NCI-H1436 (cell line): ENCODE measurements at regions not wholly inside any gene's neighbourhood (a gene's known extent, or its start where the extent isn't known, plus 50 kb on each side); places are given as distances from the start of the nearest gene placed in this dataset.
"Not testable (repeated sequence)": the region's sequence is repeated elsewhere in the genome, so short reads cannot be mapped to it uniquely, and the experiment has no call there.

ENCODE experiments used
- DNase-seq: peaks from one replicate; lab custom pipeline; 2025; lab: John Stamatoyannopoulos, UW

DNA sequence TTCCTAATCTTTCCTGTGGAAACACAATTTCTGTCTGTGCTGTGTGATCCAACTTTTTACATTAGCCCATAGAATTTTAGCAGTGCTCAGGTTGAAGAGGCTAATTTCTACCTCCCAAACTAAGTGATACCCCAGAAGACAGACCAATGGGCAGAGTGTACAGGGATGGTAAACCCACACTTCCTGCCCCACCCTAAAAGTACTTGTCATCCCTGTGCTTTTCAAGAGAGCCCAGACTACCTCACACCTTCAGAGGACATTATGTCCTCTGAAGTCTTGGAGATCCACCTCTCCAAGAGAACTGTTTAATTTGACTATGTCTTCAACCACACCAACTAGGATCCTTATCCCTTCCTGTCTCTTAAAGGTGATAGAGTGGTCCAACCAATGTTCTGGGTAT lies 82.0 kb upstream of the ACSL1 start:
- no peak for DNase-seq

DNA sequence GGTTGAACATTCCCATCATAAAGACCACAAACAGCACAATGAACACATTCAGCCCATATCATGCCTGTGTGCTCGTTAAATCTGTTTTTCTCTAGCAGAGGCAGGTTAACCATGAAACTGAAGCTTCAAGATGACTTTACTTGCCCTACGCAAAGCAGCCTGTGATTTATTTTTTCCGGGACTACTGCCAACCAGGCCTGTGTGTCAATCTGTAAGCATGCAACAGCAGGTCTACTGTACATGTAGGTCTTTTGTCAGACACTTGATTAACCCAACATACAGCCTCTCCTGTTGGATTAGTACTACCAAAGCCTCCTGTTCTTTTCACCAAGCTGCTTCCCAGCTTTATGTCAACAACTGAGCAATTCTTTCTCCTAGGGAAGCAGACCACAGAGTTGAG lies 85.5 kb upstream of the ACSL1 start:
- no peak for DNase-seq

DNA sequence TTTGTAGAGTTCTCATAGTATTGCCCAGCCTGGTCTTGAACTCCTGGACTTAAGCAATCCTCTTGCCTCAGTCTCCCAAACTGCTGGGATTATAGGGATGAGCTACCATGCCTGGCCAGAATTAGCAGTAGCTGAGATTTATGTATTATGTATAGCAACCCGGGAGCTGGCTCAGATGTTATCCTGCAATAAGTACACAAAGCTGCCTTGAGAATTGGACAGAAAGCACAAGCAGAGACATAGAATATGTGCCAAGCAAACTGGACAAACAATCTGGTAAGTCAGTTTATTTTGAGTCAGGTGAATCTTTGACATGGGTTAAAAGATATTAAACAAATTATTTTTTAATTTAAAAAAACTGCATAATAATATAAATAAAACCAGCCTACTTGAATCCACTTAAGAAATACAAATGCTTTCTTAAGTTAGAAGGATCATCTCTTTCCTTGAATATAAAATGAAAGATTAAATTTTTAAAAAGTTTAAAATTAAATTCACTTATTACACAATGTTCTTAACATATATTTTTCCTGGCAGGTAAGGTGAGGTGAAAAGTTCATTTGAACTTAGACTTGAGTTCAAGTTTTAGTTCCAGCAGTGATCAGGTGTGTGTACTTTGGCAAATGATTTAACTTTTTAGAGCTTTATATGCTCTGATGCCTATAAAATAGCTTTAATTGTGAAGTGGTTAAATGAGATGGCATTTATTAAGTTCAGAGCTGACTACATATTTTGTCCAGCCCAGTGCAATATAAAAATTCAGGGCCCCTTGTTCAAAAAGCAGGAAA lies 87.8 kb upstream of the ACSL1 start:
- DNase-seq = no peak

DNA sequence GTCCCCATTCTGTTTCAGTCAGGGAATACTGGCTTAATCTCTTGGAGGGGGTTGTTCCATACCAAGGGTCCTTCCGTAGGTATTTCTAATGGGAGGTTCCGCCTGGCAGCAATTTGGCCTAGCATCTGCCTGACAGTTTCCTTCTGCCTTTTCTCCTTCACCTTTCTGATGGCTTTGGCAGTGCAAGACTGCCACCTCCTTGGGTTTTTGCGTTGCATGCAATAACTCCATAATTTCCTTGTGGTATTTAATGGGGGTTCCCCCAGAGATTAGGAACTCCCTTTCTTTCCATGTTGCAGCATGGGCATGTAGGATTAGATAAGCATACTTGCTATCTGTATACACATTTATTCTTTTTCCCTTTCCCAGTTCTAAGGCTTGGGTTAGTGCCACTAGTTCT lies 93.0 kb upstream of the ACSL1 start:
- DNase-seq = not testable (repeated sequence)

DNA sequence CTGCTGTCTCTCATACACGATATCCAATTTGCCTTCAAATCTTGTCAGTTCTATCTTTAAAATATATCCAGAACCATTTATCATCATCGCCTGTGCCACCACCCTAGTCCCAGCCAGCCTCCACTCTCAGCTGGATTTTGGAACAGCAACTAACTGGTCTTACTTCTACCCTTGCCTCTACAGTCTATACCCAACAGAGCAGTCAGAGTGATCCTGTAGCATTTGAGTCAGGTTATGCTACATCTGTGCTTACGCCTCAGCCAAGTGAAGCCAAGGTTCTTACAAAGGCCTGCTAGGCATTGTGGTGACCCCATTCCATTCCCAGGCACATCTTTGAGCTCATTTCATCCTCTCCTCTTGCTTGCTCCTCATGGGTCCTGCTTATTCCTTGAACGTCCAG lies 95.7 kb upstream of the ACSL1 start:
- no peak for DNase-seq

DNA sequence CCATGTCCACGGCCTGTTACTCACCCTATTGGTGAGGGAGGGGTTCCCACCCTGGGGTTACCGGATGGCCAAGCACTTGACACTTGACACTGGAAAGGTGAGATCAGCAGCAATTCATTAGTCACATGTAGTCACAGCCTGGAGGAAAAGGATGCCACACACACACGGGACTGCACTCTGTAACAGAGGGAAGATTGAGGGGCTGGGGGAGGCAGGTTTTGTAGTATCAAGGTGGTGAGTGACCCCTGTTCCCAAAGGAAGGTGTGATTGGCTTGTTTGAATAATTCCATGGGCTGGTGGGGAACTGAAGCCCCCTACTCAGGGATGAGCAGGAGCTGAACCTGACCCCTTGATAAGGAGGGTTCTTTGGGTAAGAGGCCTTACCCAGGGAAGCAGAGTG lies 96.0 kb upstream of the HELT start:
- DNase-seq = no peak

DNA sequence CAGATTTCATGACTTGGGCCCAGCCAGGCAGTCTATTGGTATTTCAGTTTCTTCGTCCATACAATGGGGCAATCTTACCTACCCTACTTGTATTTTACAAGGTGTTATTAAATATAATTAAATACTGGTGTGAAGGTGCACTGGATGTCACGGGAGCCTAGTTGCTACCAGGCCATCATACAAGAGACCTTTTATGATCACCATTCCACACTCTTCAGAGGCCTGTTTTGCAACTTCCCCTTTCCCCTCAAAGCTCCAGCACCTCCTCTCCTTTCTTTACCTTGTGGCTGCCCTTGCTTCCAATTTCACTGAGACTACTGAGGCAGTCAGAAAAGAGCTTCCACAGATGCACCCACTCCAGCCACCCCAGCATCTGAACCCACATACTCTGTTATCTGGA lies 93.8 kb upstream of the HELT start:
- DNase-seq = no peak

DNA sequence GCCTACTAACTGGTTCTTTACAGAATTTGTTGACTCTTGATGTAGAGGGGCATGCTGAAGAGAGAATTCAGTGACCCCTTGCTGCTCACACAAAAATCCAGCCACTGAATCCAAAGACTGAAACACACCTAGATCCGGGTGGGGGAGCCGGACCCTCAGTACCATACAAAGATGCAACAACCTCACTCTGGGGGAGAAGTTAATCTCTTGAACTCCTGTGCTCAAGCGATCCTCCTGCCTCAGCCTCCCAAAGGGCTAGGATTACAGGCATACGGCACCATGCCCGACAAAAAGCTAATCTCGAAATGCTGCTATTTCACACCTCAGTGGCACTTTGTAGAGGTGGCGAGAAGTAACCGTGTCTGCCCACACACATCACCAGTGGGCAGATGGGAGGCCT lies 88.8 kb upstream of the HELT start:
- no peak for DNase-seq

DNA sequence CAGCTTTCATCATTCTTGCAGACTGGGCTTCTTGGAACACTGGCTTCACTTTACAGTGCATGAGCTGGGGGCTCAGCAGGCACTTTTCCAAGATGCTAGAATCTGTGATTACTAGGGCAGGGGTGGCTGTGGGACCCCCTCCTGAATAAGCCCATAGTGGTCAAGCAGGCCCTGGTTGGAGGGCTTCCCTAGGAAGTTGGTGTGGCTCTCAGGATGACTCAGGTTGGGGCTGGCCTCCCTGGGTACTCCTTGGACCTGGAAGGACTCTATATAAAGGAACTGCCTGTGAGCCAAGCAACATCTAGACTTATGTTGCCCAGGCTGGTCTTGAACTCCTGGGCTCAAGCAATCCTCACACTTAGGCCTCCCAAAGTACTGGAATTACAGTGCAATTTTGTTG lies 88.3 kb upstream of the HELT start:
- DNase-seq = no peak

DNA sequence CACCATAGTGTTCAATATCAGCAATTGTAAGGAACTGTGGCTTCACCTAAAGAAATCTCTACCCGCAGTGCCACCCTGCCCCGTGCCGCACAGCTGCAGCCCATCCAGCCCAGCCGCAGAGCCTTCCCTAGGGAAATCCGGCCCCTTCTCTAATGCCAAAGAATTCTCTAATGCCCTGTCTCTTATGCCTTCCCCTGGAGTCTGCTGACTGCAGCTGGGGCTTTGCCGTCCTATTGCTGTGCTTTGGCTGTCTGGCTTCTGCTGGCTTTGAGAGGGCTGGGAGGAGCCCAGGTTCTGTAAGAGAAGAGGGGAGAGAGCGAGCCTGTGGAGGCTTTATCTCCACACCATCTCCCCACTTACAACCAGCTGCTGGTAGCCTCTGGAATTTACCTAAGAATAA lies 85.9 kb upstream of the HELT start:
- DNase-seq = no peak

DNA sequence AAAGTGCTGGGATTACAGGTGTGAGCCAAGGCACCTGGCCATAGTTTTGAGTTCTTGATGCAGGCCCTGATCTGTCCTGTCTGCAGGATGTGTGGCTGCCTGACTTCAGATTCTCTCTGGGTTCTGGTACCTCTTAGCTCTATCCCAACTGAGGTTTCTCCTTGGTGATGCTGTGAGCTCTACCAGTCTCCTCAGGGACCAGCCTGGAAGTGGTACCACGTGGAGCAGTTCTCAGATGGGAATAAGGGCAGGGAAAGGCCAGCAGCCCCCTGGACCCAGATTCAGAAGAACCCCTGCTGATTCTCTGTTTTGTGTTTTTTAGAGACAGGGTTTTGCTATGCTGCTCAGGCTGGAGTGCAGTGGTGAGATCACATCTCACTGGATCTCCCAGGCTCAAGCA lies 85.0 kb upstream of the HELT start:
- DNase-seq = no peak

DNA sequence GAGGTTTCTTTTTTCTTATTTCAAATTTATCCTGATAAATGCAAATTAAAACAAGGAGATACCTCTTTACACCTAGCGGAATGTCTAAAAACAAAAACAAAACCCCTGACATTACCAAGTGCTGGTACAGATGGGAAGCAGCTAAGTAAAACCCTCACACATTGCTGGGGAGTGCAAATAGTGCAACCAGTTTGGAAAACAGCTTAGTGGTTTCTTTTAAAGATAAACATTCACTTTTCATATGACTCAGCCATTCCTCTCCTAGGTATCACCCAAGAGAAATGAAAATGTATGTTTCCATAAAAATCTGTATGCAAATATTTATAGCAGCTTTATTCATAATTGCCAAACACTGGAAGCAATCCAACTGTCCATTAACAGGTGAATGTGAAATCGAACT lies 84.1 kb upstream of the HELT start:
- no peak for DNase-seq

DNA sequence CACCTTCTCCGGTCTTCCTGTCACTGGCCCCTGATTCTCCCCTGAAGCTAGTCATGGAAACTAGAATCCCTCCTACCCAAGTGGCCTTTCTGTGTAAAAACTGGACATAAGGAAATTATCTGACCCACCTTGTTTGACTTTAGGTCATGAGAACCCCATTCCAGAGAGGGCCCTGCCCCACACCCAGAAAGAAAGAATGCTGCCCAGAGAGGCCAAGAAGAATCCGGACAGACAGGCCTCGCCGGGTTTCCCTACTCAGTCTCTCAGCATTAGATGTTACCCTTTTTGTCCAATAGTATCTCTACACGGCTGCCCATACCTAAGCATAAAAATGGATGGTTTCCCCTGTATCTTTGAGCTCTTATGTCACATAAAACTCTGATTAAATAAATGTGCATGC lies 83.3 kb upstream of the HELT start:
- DNase-seq = no peak

DNA sequence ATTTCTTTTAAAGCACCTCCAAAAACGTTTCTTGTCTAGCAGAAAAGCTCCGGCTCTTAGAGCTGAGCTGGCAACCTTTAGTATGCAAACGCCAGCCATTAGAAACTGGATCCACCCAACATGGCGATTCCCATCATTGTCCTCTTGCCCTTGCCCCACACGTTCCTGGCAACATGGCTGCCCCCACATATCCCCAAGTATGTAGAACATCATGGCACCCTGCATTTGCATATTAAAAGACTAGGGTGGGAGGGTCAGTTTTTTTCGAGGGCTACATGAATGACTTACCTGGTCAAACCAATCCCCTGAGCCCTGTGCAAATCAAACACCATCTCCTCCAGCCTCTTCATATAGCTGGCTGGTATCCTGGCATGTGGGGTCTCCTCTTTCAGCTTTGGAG lies 82.2 kb upstream of the HELT start:
- no peak for DNase-seq

DNA sequence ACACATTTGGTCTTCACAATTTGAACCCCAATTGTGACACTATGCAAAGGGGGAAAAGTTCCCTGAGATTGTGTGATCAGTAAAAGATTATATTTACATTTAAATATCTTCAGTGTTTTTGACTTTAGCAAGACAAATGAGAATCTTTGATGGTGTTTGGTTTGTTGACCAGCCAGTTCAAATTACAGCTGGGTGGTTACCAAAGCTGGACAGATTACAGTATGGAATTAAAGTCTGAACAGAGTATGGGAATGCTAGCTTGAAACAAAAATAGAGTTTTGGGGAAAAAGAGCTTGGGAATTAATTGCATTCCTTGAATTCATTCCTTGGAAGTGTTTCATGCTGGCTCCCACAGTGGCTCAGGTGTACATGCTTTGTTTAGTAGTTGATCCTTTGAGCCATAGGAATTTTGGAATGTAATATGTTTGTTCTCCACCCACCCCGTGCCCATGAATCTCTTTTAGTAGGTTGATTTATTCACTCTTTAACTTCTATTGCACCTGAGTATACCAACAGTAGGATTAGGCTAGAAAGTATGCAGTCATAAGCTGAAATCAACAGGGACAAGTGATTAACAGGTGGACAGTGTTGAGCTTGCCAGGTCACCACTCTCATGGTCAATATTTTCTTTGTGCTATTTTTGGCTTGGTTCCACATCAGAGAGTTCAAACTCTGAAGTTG lies 81.1 kb upstream of the HELT start:
- no peak for DNase-seq

DNA sequence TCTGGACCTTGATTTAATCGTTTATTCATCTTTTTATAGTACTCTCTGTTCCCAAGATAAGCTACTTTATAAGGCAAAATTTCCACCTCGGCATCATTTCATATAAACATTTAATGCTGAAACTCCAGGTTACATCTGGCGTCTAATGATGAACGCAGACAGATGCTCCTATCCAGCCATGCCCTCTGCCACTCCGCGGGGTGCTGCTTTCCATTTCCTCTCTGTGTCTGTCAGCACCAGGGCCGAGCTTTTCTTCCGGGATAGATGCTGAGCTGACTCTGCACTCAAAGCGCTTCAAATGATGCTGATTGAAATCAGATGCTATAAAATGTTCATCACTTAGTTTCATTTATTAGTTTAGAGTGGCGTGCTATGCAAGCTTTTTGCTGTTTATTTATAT lies 80.5 kb upstream of the HELT start:
- no peak for DNase-seq

DNA sequence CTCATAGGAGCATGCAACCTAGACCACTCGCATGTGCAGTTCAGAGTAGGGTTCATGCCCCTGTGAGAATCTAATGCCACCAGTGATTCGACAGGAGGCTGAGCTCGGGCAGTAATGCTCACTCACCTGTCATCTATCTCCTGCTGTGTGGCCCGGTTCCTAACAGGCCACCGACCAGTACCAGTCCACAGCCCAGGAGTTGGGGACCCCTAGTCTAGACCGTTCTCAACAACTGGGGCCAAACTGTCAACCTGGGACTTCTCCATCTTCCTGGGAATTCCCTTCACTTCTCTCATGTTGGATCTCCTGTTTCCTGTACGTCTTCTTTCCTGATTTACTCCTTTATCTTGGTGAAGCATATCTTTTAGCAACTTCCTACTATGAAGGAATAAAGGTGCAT lies 79.4 kb upstream of the HELT start:
- DNase-seq = no peak

DNA sequence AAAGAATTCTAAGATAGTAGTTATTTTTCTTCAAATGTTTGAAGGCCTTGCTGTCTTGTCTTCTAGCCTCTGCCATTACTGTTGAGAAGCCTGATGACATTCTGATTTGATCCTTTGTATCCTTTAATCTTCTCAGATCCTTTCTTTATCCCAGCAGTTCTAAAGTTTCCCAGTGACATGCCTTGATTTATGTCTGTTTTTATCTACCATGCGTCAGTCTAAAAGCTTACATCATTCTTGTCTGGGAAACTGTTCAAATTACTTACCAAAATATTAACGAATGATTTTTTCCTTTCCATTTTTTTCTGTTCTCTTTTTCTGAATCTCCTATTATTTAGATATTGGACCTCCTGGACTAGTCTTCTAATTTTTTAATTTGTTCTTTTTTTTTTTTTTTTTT lies 78.3 kb upstream of the HELT start:
- DNase-seq = no peak

DNA sequence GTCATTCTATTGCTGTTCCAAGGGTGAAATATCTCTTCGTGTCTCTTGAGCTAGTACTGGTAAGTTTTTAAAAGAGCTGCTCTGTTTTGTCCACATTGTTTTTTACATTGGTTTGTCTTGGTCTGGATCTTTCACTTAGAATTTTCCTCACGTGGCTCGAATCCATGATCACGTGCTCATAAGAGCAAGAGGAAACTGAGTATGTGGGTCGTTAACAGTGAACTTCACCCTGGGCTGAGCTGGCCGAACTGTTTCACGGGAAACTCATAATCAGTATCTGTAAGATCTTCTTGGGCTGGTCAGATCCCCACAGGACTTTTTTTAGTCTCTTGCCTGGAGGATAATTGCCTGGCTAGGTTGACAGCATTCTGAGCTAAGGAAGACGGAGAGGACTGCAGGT lies 77.8 kb upstream of the HELT start:
- DNase-seq = no peak

DNA sequence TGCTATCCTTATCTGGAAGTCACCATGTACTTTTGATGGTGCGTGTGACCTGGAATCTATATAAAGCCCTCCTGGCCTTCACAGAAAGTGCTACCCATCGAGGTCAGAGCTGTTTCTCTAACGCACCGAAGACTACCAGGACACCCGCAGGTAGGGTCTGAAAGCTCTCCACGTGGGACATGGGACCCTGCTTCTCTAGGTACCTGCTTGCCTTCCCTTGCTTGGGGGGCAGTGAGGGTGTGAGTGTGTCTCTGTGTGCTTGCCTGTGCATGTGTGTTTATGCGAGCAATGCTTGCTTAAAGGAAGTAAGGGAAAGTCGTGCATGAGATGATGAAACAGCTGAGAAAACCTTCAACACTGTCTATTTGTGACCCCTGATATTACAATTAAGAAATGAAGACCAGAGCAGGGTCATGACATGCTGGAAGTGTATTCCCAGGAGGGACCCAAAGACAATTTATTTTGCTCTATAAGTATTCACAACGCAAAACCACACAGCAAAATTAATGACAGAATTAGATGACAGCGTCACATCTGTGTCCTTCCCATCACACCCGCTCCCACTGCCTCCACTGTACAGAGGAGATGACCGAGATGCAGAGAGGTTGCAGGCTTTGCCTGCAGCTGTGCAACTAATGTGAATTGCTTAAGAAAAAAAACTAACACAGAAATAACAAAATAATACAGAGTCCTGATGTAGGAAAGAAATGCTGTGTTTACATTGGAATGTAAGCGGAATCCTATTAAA lies 76.4 kb upstream of the HELT start:
- no peak for DNase-seq

DNA sequence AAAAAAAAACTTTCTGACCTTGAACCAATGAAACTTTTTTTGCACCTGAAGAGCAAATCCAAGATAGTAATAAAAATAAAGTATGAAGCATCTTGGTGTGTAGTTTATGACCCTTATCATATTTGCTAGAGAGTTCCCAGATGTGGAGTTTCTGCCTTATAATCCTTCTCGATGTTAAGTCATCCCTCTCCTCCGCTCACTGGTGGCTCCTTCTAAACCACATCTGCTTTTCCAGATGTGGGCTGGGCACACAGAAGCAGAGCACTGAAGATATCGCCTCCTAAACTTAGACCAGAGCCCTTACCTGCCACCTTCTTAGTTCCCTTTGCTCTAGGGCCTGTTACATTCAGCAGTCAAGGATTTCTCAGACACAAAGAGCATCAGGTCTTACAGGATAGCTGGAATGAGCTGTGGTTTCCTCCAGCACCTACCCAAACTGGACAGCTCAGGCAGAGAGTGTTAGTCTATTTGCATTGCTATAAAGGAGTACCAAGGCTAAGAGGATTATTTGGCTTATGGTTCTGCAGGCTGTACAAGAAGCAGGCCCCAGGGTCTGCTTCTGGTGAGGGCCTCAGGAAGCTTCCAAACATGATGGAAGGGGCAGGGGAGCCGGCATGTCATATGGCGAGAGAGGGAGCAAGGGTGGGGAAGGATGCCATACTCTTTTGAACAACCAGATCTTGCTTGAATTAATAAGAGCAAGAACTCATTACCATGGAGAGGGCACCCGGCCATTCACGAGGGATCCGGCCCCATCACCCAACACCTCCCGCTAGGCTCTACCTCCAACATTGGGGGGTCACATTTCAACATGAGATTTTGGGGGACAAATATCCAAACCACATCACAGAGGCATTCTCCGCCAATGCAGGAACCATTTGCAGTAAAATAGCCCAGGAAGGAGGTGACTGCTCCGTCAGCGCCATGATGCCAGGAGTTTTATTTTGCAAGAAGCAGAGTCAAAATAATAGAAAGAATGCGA lies 75.6 kb upstream of the HELT start:
- no peak for DNase-seq

DNA sequence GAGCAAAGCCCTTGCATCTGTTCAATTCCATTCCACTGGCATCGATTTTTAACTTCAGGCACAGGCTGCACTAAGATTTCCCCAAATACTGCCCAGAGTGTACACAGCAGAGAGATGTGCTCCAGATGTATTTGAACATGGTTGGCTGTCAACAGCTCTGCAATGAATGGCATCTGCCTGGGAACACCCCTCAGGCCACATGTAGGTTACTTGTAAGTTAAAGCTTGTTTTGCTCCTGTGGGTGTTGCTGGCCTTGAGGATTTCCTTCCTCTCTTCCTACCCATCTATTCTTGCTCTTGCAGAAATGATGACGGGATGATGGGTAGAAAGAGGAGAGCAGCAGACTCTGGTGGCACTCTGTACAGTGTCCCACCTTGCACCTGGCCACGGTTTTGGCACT lies 69.3 kb upstream of the HELT start:
- no peak for DNase-seq
